ENCODE measurements at regions not wholly inside any gene's neighbourhood (a gene's known extent, or its start where the extent isn't known, plus 50 kb on each side); places are given as distances from the start of the nearest gene placed in this dataset.

- no peak for TF ChIP-seq USF1 (IDR thresholded peaks at IDR 0.05; ENCODE audit: borderline replicate concordance, extremely low read length, insufficient read depth, low read depth, low read length)
- TF ChIP-seq CHD2 (IDR thresholded peaks at IDR 0.05; ENCODE audit: borderline replicate concordance, low read depth, low read length) = no peak
- TF ChIP-seq STAT3 (IDR thresholded peaks at IDR 0.05; ENCODE audit: low read depth, low read length) = no peak
Measured at GRCh38 chr1:29490204-29490934, 254.0 kb downstream of the PTPRU start (continued).

DNA sequence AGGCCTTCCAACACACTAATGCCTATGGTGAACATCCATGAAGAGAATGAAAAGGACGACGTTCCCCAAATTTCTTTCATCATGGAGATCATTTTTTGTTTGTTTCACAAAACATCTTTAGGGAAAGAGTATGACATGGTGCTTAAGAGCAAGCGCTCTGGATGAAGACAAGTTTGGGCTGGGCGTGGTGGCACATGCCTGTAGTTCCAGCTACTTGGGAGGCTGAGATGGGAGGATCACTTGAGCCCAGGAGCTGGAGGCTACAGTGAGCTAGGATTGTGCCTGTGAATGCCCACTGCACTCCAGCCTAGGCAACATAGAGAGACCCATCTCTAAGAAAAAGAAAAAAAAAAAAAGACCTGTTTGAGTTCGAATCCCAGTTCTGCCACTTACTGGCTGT lies 253.1 kb downstream of the PTPRU start:
- no peak overlapping the region for H2AFZ ChIP-seq (ENCODE audit: control insufficient read depth, low read depth, low read length)
- H3K4me3 ChIP-seq = no peak overlapping the region
- no peak for ATAC-seq
- no peaks in the 10 kb centered on the region for H3K4me1 ChIP-seq (ENCODE audit: control insufficient read depth, insufficient read depth, low read length)
- FAIRE-seq = no peak
- H3K27ac ChIP-seq (ENCODE audit: control insufficient read depth, insufficient read depth) = no peak overlapping the region
- H3K4me2 ChIP-seq (ENCODE audit: control insufficient read depth, insufficient read depth) = no peak overlapping the region
- DNase-seq (ENCODE audit: low read depth, low spot score) = no peak
- H3K27me3 ChIP-seq (replicated peaks in 1 of 2; ENCODE audit: control insufficient read depth in 2 of 2, insufficient read depth in 2 of 2, low read length in 1 of 2) = no peaks in the 10 kb centered on the region; a peak in 2 of 4 replicates
- in situ Hi-C loops (cut with MboI) = no loop called here
- ChIA-PET CTCF (no interaction called here), RAD21 (ENCODE audit: unreplicated experiment) (no interaction called here), POLR2A (no interaction called here), SMC1A (ENCODE audit: uncharacterized antibody, unreplicated experiment) (no interaction called here)
- no peak overlapping the region for H3K9ac ChIP-seq (ENCODE audit: control insufficient read depth, insufficient read depth, low read length)
- H3K79me2 ChIP-seq (ENCODE audit: control insufficient read depth, insufficient read depth, low read length) = no peaks in the 10 kb centered on the region
- no peaks in the 10 kb centered on the region for H3K9me3 ChIP-seq (replicated peaks; ENCODE audit: control insufficient read depth, insufficient read depth, low read length)
- H3K36me3 ChIP-seq (ENCODE audit: control insufficient read depth in 2 of 2, insufficient read depth in 2 of 2, low read length in 1 of 2) = no peaks in the 10 kb centered on the region
- no TSS peak for BruUV-seq (replicated peaks)
- no peaks in the 10 kb centered on the region for H4K20me1 ChIP-seq (ENCODE audit: control insufficient read depth, insufficient read depth)
- intact Hi-C loops (cut with micrococcal nuclease; ENCODE audit: unreplicated experiment) = no loop called here
- 21% methylated on average over 5 of the region's 5 CpGs for WGBS (ENCODE audit: insufficient coverage, insufficient replicate concordance, low lambda C conversion rate, missing lambda C conversion rate)
- TF ChIP-seq SMARCA5 (IDR thresholded peaks at IDR 0.05) = no peak
- TF ChIP-seq ZBTB33 (IDR thresholded peaks at IDR 0.05) = no peak
- no peak for TF ChIP-seq HDAC2 (IDR thresholded peaks at IDR 0.05)
- TF ChIP-seq FOXM1 (IDR thresholded peaks at IDR 0.05; ENCODE audit: low read depth, low read length) = no peak
- TF ChIP-seq TCF7 (IDR thresholded peaks at IDR 0.05; ENCODE audit: borderline replicate concordance) = no peak
- TF ChIP-seq NRF1 (conservative IDR thresholded peaks at IDR 0.05; ENCODE audit: low read depth, low read length) = no peak
- TF ChIP-seq, protein P1, sequence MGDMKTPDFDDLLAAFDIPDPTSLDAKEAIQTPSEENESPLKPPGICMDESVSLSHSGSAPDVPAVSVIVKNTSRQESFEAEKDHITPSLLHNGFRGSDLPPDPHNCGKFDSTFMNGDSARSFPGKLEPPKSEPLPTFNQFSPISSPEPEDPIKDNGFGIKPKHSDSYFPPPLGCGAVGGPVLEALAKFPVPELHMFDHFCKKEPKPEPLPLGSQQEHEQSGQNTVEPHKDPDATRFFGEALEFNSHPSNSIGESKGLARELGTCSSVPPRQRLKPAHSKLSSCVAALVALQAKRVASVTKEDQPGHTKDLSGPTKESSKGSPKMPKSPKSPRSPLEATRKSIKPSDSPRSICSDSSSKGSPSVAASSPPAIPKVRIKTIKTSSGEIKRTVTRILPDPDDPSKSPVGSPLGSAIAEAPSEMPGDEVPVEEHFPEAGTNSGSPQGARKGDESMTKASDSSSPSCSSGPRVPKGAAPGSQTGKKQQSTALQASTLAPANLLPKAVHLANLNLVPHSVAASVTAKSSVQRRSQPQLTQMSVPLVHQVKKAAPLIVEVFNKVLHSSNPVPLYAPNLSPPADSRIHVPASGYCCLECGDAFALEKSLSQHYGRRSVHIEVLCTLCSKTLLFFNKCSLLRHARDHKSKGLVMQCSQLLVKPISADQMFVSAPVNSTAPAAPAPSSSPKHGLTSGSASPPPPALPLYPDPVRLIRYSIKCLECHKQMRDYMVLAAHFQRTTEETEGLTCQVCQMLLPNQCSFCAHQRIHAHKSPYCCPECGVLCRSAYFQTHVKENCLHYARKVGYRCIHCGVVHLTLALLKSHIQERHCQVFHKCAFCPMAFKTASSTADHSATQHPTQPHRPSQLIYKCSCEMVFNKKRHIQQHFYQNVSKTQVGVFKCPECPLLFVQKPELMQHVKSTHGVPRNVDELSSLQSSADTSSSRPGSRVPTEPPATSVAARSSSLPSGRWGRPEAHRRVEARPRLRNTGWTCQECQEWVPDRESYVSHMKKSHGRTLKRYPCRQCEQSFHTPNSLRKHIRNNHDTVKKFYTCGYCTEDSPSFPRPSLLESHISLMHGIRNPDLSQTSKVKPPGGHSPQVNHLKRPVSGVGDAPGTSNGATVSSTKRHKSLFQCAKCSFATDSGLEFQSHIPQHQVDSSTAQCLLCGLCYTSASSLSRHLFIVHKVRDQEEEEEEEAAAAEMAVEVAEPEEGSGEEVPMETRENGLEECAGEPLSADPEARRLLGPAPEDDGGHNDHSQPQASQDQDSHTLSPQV (IDR thresholded peaks at IDR 0.05) = no peak
- TF ChIP-seq STAT3 (IDR thresholded peaks at IDR 0.05; ENCODE audit: low read depth, low read length) = no peak
- no peak for TF ChIP-seq EGR1 (IDR thresholded peaks at IDR 0.05; ENCODE audit: borderline replicate concordance in 1 of 2, low read depth in 2 of 2, low read length in 2 of 2)
- TF ChIP-seq CBX5 (IDR thresholded peaks at IDR 0.05; ENCODE audit: low read depth) = no peak
- TF ChIP-seq HSF1 (IDR thresholded peaks at IDR 0.05; ENCODE audit: low read depth, low read length) = no peak
- TF ChIP-seq PAX8 (IDR thresholded peaks at IDR 0.05) = no peak
- TF ChIP-seq JUNB (IDR thresholded peaks at IDR 0.05) = no peak
